Hepatocyte (in vitro differentiated cells): ENCODE measurements at regions not wholly inside any gene's neighbourhood (a gene's known extent, or its start where the extent isn't known, plus 50 kb on each side); places are given as distances from the start of the nearest gene placed in this dataset.

Source experiments
- DNase-seq: peaks from one replicate; pipeline ENCODE4 v3.0.0-alpha.2; 2016; ENCODE audit warnings: low spot score
- H2AFZ ChIP-seq: fragments of 200-600 bp; sonication (generic); 2 replicates; pipeline ENCODE4 v1.6.0; 2016; ENCODE audit warnings: antibody characterized with exemption, mild to moderate bottlenecking
- H3K27ac ChIP-seq: fragments of 200-600 bp; sonication (generic); 2 replicates; pipeline ENCODE4 v1.5.1; 2016; ENCODE audit warnings: mild to moderate bottlenecking
- H3K27me3 ChIP-seq: fragments of 200-600 bp; sonication (generic); 2 replicates; pipeline ENCODE4 v1.6.1; 2016
- H3K36me3 ChIP-seq: fragments of 200-600 bp; sonication (generic); replicated peaks from 2 replicates; pipeline ENCODE4 v1.5.1; 2016; ENCODE audit warnings: low read depth; ENCODE audit not compliant: insufficient read depth
- H3K4me1 ChIP-seq: fragments of 200-600 bp; sonication (generic); 2 replicates; pipeline ENCODE4 v1.5.1; 2016; ENCODE audit warnings: mild to moderate bottlenecking, moderate library complexity; ENCODE audit not compliant: insufficient read depth
- H3K4me2 ChIP-seq: fragments of 200-600 bp; sonication (generic); 2 replicates; pipeline ENCODE4 v1.6.0; 2016
- H3K4me3 ChIP-seq: fragments of 200-600 bp; sonication (generic); 2 replicates; pipeline ENCODE4 v1.5.1; 2016; ENCODE audit warnings: mild to moderate bottlenecking
- H3K79me2 ChIP-seq: fragments of 200-600 bp; sonication (generic); 2 replicates; pipeline ENCODE4 v1.6.0; 2017; ENCODE audit warnings: mild to moderate bottlenecking
- H3K9me2 ChIP-seq: fragments of 200-600 bp; sonication (generic); replicated peaks from 2 replicates; pipeline ENCODE4 v1.6.0; 2017; ENCODE audit warnings: mild to moderate bottlenecking; ENCODE audit not compliant: insufficient read depth
- H3K9me3 ChIP-seq: fragments of 200-600 bp; sonication (generic); 2 replicates; pipeline ENCODE4 v1.5.1; 2016; ENCODE audit warnings: low read depth, mild to moderate bottlenecking
- H4K20me1 ChIP-seq: fragments of 200-600 bp; sonication (generic); 2 replicates; pipeline ENCODE4 v1.6.0; 2016; ENCODE audit warnings: mild to moderate bottlenecking; ENCODE audit not compliant: insufficient read depth, poor library complexity, severe bottlenecking
- EZH2 ChIP-seq: fragments of 200-600 bp; sonication (generic); IDR thresholded peaks from 2 replicates; pipeline ENCODE4 v1.6.1; 2016; ENCODE audit warnings: antibody characterized with exemption, mild to moderate bottlenecking, borderline replicate concordance
- EZH2phosphoT487 ChIP-seq: fragments of 200-600 bp; sonication (generic); IDR thresholded peaks from one replicate; pipeline ENCODE4 v1.6.1; 2018; ENCODE audit warnings: antibody characterized with exemption, mild to moderate bottlenecking, low read depth, moderate library complexity; ENCODE audit not compliant: unreplicated experiment, severe bottlenecking
- WGBS: methylation state at CpG from one replicate; pipeline ENCODE4 v1.1.6; 2016; ENCODE audit warnings: low lambda C conversion rate; ENCODE audit errors: missing lambda C conversion rate; 5-methylcytosine and 5-hydroxymethylcytosine counted together
- TF ChIP-seq, protein P1 (sequence below): fragments of 200-600 bp; sonication (generic); IDR thresholded peaks from 2 replicates; pipeline ENCODE4 v1.5.1; 2016; ENCODE audit warnings: antibody characterized with exemption, mild to moderate bottlenecking; ENCODE audit not compliant: poor library complexity

DNA sequence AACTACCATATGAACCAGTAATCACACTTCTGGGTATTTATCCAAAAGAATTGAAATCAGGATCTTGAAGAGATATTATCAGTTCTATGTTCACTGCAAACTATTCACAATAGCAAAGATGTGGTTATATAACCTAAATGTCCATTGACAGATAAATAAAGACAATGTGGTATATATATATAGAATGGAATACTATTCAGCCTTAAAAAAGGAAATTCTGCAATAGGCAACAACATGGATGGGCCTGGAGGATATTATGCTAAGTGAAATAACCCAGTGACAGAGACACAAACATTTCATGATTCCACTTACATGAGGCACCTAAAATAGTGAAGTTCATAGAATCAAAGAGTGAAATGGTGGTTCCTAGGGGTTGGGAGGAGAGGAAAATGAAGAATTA, 90.6 kb upstream of the CDK1 start:
- no peaks in the 10 kb centered on the region for H3K9me3 ChIP-seq
- H3K4me3 ChIP-seq, result no peak overlapping the region
- no peak overlapping the region for H3K4me2 ChIP-seq
- H3K36me3 ChIP-seq, result no peaks in the 10 kb centered on the region
- H4K20me1 ChIP-seq, result no peaks in the 10 kb centered on the region
- no peaks in the 10 kb centered on the region for H3K27me3 ChIP-seq
- no peaks in the 10 kb centered on the region for H3K79me2 ChIP-seq
- no peaks in the 10 kb centered on the region for H3K4me1 ChIP-seq
- DNase-seq, result no peak
- H3K27ac ChIP-seq, result no peak overlapping the region
- H2AFZ ChIP-seq, result no peak overlapping the region
- TF ChIP-seq EZH2phosphoT487 (no peak), EZH2 (no peak)
- TF ChIP-seq, protein P1, sequence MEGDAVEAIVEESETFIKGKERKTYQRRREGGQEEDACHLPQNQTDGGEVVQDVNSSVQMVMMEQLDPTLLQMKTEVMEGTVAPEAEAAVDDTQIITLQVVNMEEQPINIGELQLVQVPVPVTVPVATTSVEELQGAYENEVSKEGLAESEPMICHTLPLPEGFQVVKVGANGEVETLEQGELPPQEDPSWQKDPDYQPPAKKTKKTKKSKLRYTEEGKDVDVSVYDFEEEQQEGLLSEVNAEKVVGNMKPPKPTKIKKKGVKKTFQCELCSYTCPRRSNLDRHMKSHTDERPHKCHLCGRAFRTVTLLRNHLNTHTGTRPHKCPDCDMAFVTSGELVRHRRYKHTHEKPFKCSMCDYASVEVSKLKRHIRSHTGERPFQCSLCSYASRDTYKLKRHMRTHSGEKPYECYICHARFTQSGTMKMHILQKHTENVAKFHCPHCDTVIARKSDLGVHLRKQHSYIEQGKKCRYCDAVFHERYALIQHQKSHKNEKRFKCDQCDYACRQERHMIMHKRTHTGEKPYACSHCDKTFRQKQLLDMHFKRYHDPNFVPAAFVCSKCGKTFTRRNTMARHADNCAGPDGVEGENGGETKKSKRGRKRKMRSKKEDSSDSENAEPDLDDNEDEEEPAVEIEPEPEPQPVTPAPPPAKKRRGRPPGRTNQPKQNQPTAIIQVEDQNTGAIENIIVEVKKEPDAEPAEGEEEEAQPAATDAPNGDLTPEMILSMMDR, result no peak
- H3K9me2 ChIP-seq, result no peaks in the 10 kb centered on the region

- no peak overlapping the region for H3K4me2 ChIP-seq
- no peak for TF ChIP-seq EZH2
- TF ChIP-seq, protein P1, result no peak
- TF ChIP-seq EZH2phosphoT487, result no peak
- H2AFZ ChIP-seq, result no peak overlapping the region
- H4K20me1 ChIP-seq, result no peaks in the 10 kb centered on the region
- WGBS, result 94% methylated on average over 15 of the region's 15 CpGs
- H3K4me3 ChIP-seq, result no peak overlapping the region
- H3K27ac ChIP-seq, result no peak overlapping the region
- DNase-seq, result no peak
- no peaks in the 10 kb centered on the region for H3K9me3 ChIP-seq
- no peaks in the 10 kb centered on the region for H3K4me1 ChIP-seq
- H3K27me3 ChIP-seq, result no peaks in the 10 kb centered on the region
- no peaks in the 10 kb centered on the region for H3K79me2 ChIP-seq
- H3K9me2 ChIP-seq, result no peaks in the 10 kb centered on the region
- no peaks in the 10 kb centered on the region for H3K36me3 ChIP-seq
Observed at GRCh38 chr10:60684091-60684490, 94.2 kb upstream of the CDK1 start.

- H2AFZ ChIP-seq, result no peak overlapping the region
- no peaks in the 10 kb centered on the region for H4K20me1 ChIP-seq
- 79% methylated on average over 2 of the region's 2 CpGs for WGBS
- TF ChIP-seq, protein P1, result no peak
- no peaks in the 10 kb centered on the region for H3K9me3 ChIP-seq
- H3K4me2 ChIP-seq, result no peak overlapping the region
- H3K27ac ChIP-seq, result no peak overlapping the region
- H3K79me2 ChIP-seq, result no peaks in the 10 kb centered on the region
- no peaks in the 10 kb centered on the region for H3K9me2 ChIP-seq
- no peaks in the 10 kb centered on the region for H3K27me3 ChIP-seq
- H3K4me3 ChIP-seq, result no peak overlapping the region
- DNase-seq, result no peak
- H3K36me3 ChIP-seq, result no peaks in the 10 kb centered on the region
- H3K4me1 ChIP-seq, result no peaks in the 10 kb centered on the region
Observed at GRCh38 chr10:60681103-60681502, 97.2 kb upstream of the CDK1 start.

DNA sequence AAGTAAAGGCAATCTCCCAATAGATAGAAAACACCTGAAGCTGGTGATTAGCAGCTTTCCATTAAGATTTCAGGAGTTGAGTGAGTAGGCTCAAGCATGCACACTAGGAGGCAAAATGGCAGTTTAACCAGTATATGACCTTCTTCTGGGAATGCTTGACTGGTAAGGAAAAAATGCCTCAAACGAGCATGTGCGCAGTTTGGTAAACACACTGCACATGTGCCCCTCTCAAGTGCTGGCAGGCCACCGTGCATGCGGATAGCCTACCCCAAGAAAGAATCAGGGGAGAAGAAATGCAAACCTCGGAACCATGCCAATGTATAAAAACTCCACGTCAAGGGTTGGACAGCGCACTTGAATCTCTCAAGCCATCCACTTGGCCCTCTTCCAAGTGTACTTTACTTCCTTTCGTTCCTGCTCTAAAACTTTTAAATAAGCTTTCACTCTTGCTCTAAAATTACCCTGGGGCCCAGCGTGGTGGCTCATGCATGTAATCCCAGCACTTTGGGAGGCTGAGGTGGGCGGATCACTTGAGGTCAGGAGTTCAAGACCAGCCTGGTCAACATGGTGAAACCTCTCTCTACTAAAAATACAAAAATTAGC, 98.8 kb upstream of the CDK1 start:
- DNase-seq, result no peak
- Histone ChIP-seq H3K4me3 (no peak overlapping the region), H3K9me3 (no peaks in the 10 kb centered on the region), H2AFZ (no peak overlapping the region), H3K9me2 (no peaks in the 10 kb centered on the region), H3K79me2 (no peaks in the 10 kb centered on the region), H3K27ac (no peak overlapping the region), H3K36me3 (no peaks in the 10 kb centered on the region), H3K4me1 (no peaks in the 10 kb centered on the region), H4K20me1 (no peaks in the 10 kb centered on the region), H3K4me2 (no peak overlapping the region), H3K27me3 (no peaks in the 10 kb centered on the region)
- 89% methylated on average over 10 of the region's 10 CpGs for WGBS
- TF ChIP-seq EZH2 (no peak), EZH2phosphoT487 (no peak)
- TF ChIP-seq, protein P1, result no peak
